K562 (cell line): ENCODE measurements at regions not wholly inside any gene's neighbourhood (a gene's known extent, or its start where the extent isn't known, plus 50 kb on each side); places are given as distances from the start of the nearest gene placed in this dataset.

ENCODE experiments used
- ATAC-seq: fragments of 200-7000 bp; cut with Tn5 transposase; 3 replicates; pipeline ENCODE4 v1.9.1; 2020; ENCODE audit warnings: moderate library complexity
- BruUV-seq: library from RNA; stranded (reverse); fragments of 400-500 nt; replicated peaks from 2 replicates; lab custom pipeline; 2021; lab: Mats Ljungman, UMichigan
- CTCF ChIA-PET: fragments of 300-600 bp; formaldehyde crosslinking; extraction: SDS; loops from one replicate; lab custom pipeline; 2021; ENCODE audit warnings: low intra/inter-chr PET ratio; lab: Yijun Ruan, JAX
- POLR2A ChIA-PET: fragments of 300-600, 350-650 bp; sonication (Branson Sonifier 250); formaldehyde crosslinking; extraction: SDS; loops from one replicate; lab custom pipeline; 2021; ENCODE audit warnings: antibody characterized with exemption, inconsistent platforms; lab: Yijun Ruan, JAX
- DNase-seq, 4 experiments: peaks; one replicate each; pipeline versions ENCODE4 v3.0.0 to v3.0.0-alpha.2; 2011 to 2018; ENCODE audit warnings: low spot score in 3 of 4, mixed read lengths in 3 of 4; ENCODE audit errors: extremely low read depth in 1 of 4
- FAIRE-seq: peaks from 2 replicates; lab custom pipeline; 2011; peaks lifted over from hg19 to GRCh38; lab: Jason Lieb, UNC
- H2AFZ ChIP-seq: 2 replicates; pipeline ENCODE4 v1.6.0; 2011; ENCODE audit warnings: low read depth, low read length, control low read depth, inconsistent platforms
- H3K27ac ChIP-seq: fragments of 200-600 bp; 3 replicates; pipeline ENCODE4 v1.8.0; 2011; ENCODE audit warnings: low read depth, mild to moderate bottlenecking, control low read depth, inconsistent platforms, low read length, moderate library complexity, mixed read lengths; ENCODE audit errors: extremely low read depth
- H3K27me3 ChIP-seq, 2 experiments: fragments of 300-600 bp in 1 of 2; 2 replicates in 1 of 2; 3 replicates in 1 of 2; pipeline versions ENCODE4 v1.6.0 to v1.8.0; 2011; ENCODE audit warnings: inconsistent platforms in 2 of 2, low read length in 2 of 2, mild to moderate bottlenecking in 1 of 2, mixed read lengths in 1 of 2, moderate library complexity in 1 of 2; ENCODE audit not compliant: control insufficient read depth in 2 of 2, insufficient read depth in 2 of 2
- H3K36me3 ChIP-seq: fragments of 300-600 bp; 3 replicates; pipeline ENCODE4 v1.8.0; 2011; ENCODE audit warnings: mild to moderate bottlenecking, low read length, inconsistent platforms; ENCODE audit not compliant: control insufficient read depth, insufficient read depth
- H3K4me1 ChIP-seq, 2 experiments: fragments of 200-600 bp in 1 of 2; replicated peaks in 1 of 2; 2 replicates in 1 of 2; 3 replicates in 1 of 2; pipeline versions ENCODE4 v1.5.1 to v1.8.0; 2011; ENCODE audit warnings: inconsistent platforms in 2 of 2, low read length in 2 of 2, mild to moderate bottlenecking in 1 of 2, mixed read lengths in 1 of 2, moderate library complexity in 1 of 2; ENCODE audit not compliant: control insufficient read depth in 2 of 2, insufficient read depth in 2 of 2
- H3K4me2 ChIP-seq: 2 replicates; pipeline ENCODE4 v1.6.1; 2011; ENCODE audit warnings: low read length, control low read depth, inconsistent platforms, mixed read lengths; ENCODE audit not compliant: insufficient read depth
- H3K4me3 ChIP-seq: fragments of 200-600 bp; sonication (generic), shearing (Covaris generic); 2 replicates; pipeline ENCODE4 v1.5.1; 2016; ENCODE audit warnings: control low read depth, inconsistent platforms
- H3K79me2 ChIP-seq: fragments of 200-600 bp; 3 replicates; pipeline ENCODE4 v1.8.0; 2011; ENCODE audit warnings: low read length, inconsistent platforms; ENCODE audit not compliant: control insufficient read depth, insufficient read depth
- H3K9ac ChIP-seq, 2 experiments: 2 replicates each; pipeline versions ENCODE4 v1.6.0 to v1.6.1; 2011; ENCODE audit warnings: low read depth in 2 of 2, low read length in 2 of 2, control low read depth in 1 of 2, inconsistent platforms in 1 of 2, mild to moderate bottlenecking in 1 of 2, mixed read lengths in 1 of 2; ENCODE audit not compliant: insufficient read depth in 1 of 2
- H3K9me1 ChIP-seq: one replicate; pipeline ENCODE4 v1.6.0; 2011; ENCODE audit warnings: inconsistent platforms, mild to moderate bottlenecking, low read length, moderate library complexity; ENCODE audit not compliant: control insufficient read depth, insufficient read depth
- H3K9me3 ChIP-seq: replicated peaks from 2 replicates; pipeline ENCODE4 v1.5.1; 2011; ENCODE audit warnings: low read depth, low read length, inconsistent platforms; ENCODE audit not compliant: control insufficient read depth, insufficient read depth
- H4K20me1 ChIP-seq: replicated peaks from 2 replicates; pipeline ENCODE4 v1.6.1; 2011; ENCODE audit warnings: low read length, inconsistent platforms, mixed read lengths; ENCODE audit not compliant: control insufficient read depth, insufficient read depth
- ATF1 ChIP-seq, 2 experiments: fragments of 450-650 bp in 1 of 2; IDR thresholded peaks; 2 replicates each; pipeline ENCODE4 v1.6.1; 2016; ENCODE audit warnings: missing compliant biosample characterization in 1 of 2, missing genetic modification characterization in 1 of 2
- BHLHE40 ChIP-seq: IDR thresholded peaks from 2 replicates; pipeline ENCODE4 v1.6.1; 2011; ENCODE audit warnings: low read length, improper control_type of control experiment
- CHD2 ChIP-seq: IDR thresholded peaks from 2 replicates; pipeline ENCODE4 v1.6.1; 2011; ENCODE audit warnings: low read depth, low read length
- ETS2 ChIP-seq: IDR thresholded peaks from 2 replicates; pipeline ENCODE4 v1.6.1; 2016; ENCODE audit warnings: borderline replicate concordance, missing genetic modification characterization, mild to moderate bottlenecking, moderate library complexity, missing compliant biosample characterization; ENCODE audit not compliant: poor library complexity, severe bottlenecking
- FOXJ2 ChIP-seq: fragments of 200-800 bp; sonication (Bioruptor generic); IDR thresholded peaks from 2 replicates; pipeline ENCODE4 v1.6.1; 2016; ENCODE audit warnings: missing genetic modification characterization, missing compliant biosample characterization
- OTX1 ChIP-seq: fragments of 450-650 bp; formaldehyde crosslinking; IDR thresholded peaks from 2 replicates; pipeline ENCODE4 v1.4.0; 2022; ENCODE audit warnings: mild to moderate bottlenecking
- POLR2B ChIP-seq: fragments of 450-650 bp; IDR thresholded peaks from 2 replicates; pipeline ENCODE4 v1.6.1; 2018; ENCODE audit warnings: low read depth; ENCODE audit not compliant: partially characterized antibody
- RBM34 ChIP-seq: fragments of 200-400 bp; formaldehyde crosslinking; IDR thresholded peaks from 2 replicates; pipeline ENCODE4 v1.6.1; 2018; ENCODE audit warnings: low read length, borderline replicate concordance; ENCODE audit not compliant: insufficient read depth
- RFX1 ChIP-seq: fragments of 450-650 bp; IDR thresholded peaks from 2 replicates; pipeline ENCODE4 v1.6.1; 2016; ENCODE audit warnings: mild to moderate bottlenecking, moderate library complexity
- ZBTB5 ChIP-seq: fragments of 450-650 bp; IDR thresholded peaks from 2 replicates; pipeline ENCODE4 v1.6.1; 2017; ENCODE audit warnings: antibody characterized with exemption
- ZNF280B ChIP-seq: fragments of 250-450 bp; sonication (Bioruptor Pico); IDR thresholded peaks from 2 replicates; pipeline ENCODE4 v1.5.1; 2021; ENCODE audit warnings: mild to moderate bottlenecking
- ZNF3 ChIP-seq: fragments of 250-450 bp; sonication (Bioruptor Pico); IDR thresholded peaks from 2 replicates; pipeline ENCODE4 v1.5.0; 2021; ENCODE audit warnings: mild to moderate bottlenecking, moderate library complexity
- ZNF431 ChIP-seq: sonication (generic); formaldehyde crosslinking; IDR thresholded peaks from 2 replicates; pipeline ENCODE4 v1.8.0; 2022; ENCODE audit warnings: mild to moderate bottlenecking, missing genetic modification reagents
- WGBS: fragments of 100-300 bp; shearing (Covaris generic); methylation state at CpG from one replicate; pipeline ENCODE4 v1.1.6; 2016; ENCODE audit warnings: low coverage, mixed read lengths; ENCODE audit not compliant: insufficient coverage; ENCODE audit errors: missing lambda C conversion rate; 5-methylcytosine and 5-hydroxymethylcytosine counted together
- in situ Hi-C: fragments of 300-500 bp; cut with MboI; formaldehyde crosslinking; loops from 4 replicates; pipeline ENCODE4 v1.15.0; 2018; ENCODE audit warnings: inconsistent platforms, mixed read lengths
- intact Hi-C: fragments of 100-400 bp; cut with micrococcal nuclease; formaldehyde crosslinking; loops from 2 replicates; pipeline ENCODE4 v1.14.2; 2022
- TF ChIP-seq, protein P1 (sequence below): IDR thresholded peaks from 2 replicates; pipeline ENCODE4 v1.6.1; 2011; ENCODE audit not compliant: insufficient read length; ENCODE audit errors: extremely low read depth

DNA sequence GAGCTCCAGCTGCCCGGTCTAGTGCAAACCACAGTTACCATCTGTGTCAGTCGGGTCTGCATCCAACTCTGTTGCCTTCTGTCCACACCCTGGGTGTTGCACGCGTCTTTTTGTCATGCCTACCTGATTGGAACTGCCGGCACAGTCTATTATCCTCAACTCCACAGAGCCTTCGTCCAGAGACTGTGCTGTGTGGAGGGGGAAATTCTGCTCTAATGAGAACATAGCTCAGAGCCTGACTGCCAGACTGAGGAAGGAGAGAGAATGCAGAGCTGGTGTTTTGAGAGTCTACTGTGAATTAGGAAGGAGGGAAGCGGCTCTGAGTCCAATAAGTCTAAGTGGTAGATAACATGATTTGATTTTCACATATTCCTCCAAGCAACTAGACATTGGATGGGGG is 68.3 kb upstream of the GPR139 start:
- H3K4me2 ChIP-seq, result no peak overlapping the region
- no peak for FAIRE-seq
- no peaks in the 10 kb centered on the region for H3K9me1 ChIP-seq
- intact Hi-C loops (no loop called here), in situ Hi-C loops (no loop called here)
- no peaks in the 10 kb centered on the region; the same call in 2 of the 3 replicates for H3K36me3 ChIP-seq
- WGBS, result 3% methylated on average over 7 of the region's 7 CpGs
- no peak for ATAC-seq
- no peak overlapping the region for H2AFZ ChIP-seq
- POLR2A ChIA-PET, result interaction anchor here (1.1 kb wide), 1 partner anchor 10 kb away, joined by 4 read pairs; no protein-coding TSS in a partner anchor
- H3K4me1 ChIP-seq, result no peaks in the 10 kb centered on the region
- CTCF ChIA-PET, result no interaction called here
- DNase-seq, result no peak
- no peak overlapping the region for H3K9ac ChIP-seq
- no TSS peak for BruUV-seq
- H3K9me3 ChIP-seq, result no peaks in the 10 kb centered on the region
- no peak overlapping the region for H3K27ac ChIP-seq
- no peaks in the 10 kb centered on the region for H3K27me3 ChIP-seq
- no peaks in the 10 kb centered on the region for H4K20me1 ChIP-seq
- TF ChIP-seq ATF1 (CRISPR knock-in tag; IDR thresholded peaks at IDR 0.05), result no peak
- TF ChIP-seq ATF1 (tag; IDR thresholded peaks at IDR 0.05), result no peak
- no peak for TF ChIP-seq ETS2 (tag)
- TF ChIP-seq, protein P1, sequence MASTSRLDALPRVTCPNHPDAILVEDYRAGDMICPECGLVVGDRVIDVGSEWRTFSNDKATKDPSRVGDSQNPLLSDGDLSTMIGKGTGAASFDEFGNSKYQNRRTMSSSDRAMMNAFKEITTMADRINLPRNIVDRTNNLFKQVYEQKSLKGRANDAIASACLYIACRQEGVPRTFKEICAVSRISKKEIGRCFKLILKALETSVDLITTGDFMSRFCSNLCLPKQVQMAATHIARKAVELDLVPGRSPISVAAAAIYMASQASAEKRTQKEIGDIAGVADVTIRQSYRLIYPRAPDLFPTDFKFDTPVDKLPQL, result no peak
- TF ChIP-seq BHLHE40, result no peak
- no peaks in the 10 kb centered on the region for H3K79me2 ChIP-seq
- H3K4me3 ChIP-seq, result no peak overlapping the region

GRCh38 chr16:20137909-20138308 is 64.2 kb upstream of the GPR139 start:
- FAIRE-seq (no peak), DNase-seq (no peak), ATAC-seq (no peak)
- Histone ChIP-seq H3K27ac (no peak overlapping the region), H3K4me1 (no peaks in the 10 kb centered on the region), H3K27me3 (no peaks in the 10 kb centered on the region), H3K9ac (no peak overlapping the region), H3K4me3 (no peak overlapping the region), H4K20me1 (no peaks in the 10 kb centered on the region), H3K4me2 (no peak overlapping the region), H3K36me3 (no peaks in the 10 kb centered on the region; the same call in 2 of the 3 replicates), H3K79me2 (no peaks in the 10 kb centered on the region), H2AFZ (no peak overlapping the region), H3K9me3 (no peaks in the 10 kb centered on the region), H3K9me1 (no peaks in the 10 kb centered on the region)
- intact Hi-C loops (no loop called here), in situ Hi-C loops (no loop called here)
- no TSS peak for BruUV-seq
- WGBS, result 0% methylated on average over 2 of the region's 2 CpGs
- ChIA-PET POLR2A (interaction anchor here (0.7 kb wide), 1 partner anchor 20 kb away, joined by 3 read pairs; no protein-coding TSS in a partner anchor), CTCF (no interaction called here)
- TF ChIP-seq RBM34, result no peak
- no peak for TF ChIP-seq ZNF431 (CRISPR knock-in tag)
- TF ChIP-seq FOXJ2, result no peak
- TF ChIP-seq POLR2B, result no peak
- no peak for TF ChIP-seq RFX1
- no peak for TF ChIP-seq CHD2
- no peak for TF ChIP-seq ZBTB5
- no peak for TF ChIP-seq OTX1 (CRISPR knock-in tag)
- no peak for TF ChIP-seq ZNF3 (CRISPR knock-in tag)
- no peak for TF ChIP-seq ZNF280B
